ENCODE measurements at regions not wholly inside any gene's neighbourhood (a gene's known extent, or its start where the extent isn't known, plus 50 kb on each side); places are given as distances from the start of the nearest gene placed in this dataset.

DNA sequence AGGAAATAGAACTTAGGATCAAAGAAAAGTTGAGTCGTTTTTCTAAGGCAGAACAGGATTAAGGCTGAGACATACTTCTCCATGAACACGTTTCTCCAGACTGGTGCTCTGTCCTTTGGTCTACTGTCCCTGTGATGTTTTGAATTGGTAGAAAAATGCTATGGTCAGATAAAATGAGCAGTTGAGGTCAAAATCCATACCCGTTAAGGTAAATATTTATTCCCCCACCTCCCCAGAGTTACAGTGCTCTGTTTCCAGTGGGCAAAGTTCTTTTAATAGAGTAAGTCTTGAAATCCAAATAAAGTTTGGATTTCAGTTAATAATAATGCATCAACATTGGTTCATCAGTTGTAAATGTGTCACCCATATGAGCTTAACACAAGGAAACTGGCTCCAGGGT, 74.5 kb downstream of the PTHLH start:
- no peaks in the 10 kb centered on the region for H3K36me3 ChIP-seq
- intact Hi-C loops (cut with DNase I): no loop called here
- H3K27me3 ChIP-seq: no peaks in the 10 kb centered on the region
- no peak overlapping the region for H3K4me3 ChIP-seq
- H3K4me1 ChIP-seq: peaks cover 0 to 12% (median 0%) of the 10 kb centered on the region in 4 donors
- DNase-seq (no peak), ATAC-seq (peak; percentile 86 to 91 (median 87))
- peak overlapping the region in 2 of 3 donors; percentile 16 to 36 for H3K27ac ChIP-seq
- WGBS (ENCODE audit: insufficient coverage, low coverage, low lambda C conversion rate, missing lambda C conversion rate): 23% methylated on average over 3 of the region's 3 CpGs
- TF ChIP-seq POLR2A (IDR thresholded peaks at IDR 0.05) (no peak), CTCF (IDR thresholded peaks at IDR 0.05) (no peak)
- no peaks in the 10 kb centered on the region for H3K9me3 ChIP-seq

DNA sequence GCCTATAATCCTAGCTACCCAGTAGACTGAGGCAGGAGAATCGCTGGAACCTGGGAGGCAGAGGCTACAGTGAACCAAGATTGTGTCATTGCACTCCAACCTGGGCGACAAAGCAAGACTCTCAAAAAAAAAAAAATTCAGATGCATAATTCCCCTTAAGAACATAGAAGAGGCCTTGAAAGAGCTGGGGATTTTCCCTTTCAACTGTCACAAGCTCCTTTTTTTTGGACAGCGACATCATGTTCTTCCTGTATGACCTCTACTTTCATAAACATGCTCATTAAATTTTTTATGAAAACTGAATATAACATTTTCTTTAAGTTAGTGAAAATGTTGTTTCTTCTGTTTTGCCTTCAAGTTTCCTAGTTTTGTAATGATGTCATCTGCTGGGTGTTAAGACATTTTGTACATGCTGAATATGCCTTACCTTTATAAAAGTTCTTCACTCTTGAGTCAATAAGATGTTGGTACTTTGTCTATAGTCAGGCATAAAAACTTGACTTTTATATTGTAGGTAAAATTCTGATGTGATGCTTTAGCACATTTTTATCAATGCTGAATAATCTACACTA, 76.0 kb downstream of the PTHLH start:
- TF ChIP-seq POLR2A (IDR thresholded peaks at IDR 0.05) (no peak), CTCF (IDR thresholded peaks at IDR 0.05) (no peak)
- WGBS (ENCODE audit: insufficient coverage, low coverage, low lambda C conversion rate, missing lambda C conversion rate): 68% methylated on average over 3 of the region's 3 CpGs

DNA sequence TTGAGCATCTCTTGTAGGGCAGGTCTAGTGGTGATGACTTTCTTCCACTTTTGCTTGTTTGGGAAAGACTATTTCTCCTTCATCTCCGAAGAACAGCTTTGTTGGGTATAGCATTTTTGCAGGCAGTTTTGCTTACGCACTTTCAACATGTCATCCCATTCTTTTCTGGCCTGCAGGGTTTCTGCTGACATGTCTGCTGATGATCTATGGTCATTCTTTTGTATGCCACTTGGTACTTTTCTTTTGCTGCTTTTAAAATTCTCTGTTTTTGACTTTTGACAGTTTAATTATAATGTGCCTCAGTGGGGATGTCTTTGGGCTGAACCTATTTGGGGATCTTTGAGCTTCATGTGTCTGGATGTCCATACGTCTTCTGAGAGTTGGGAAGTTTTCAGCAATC, 78.2 kb downstream of the PTHLH start:
- WGBS (ENCODE audit: insufficient coverage, low coverage, low lambda C conversion rate, missing lambda C conversion rate): 61% methylated on average over 3 of the region's 3 CpGs
- no peak for TF ChIP-seq CTCF (IDR thresholded peaks at IDR 0.05)
- no peak for TF ChIP-seq POLR2A (IDR thresholded peaks at IDR 0.05)
- ATAC-seq (no peak), DNase-seq (no peak)
- Histone ChIP-seq H3K36me3 (no peaks in the 10 kb centered on the region), H3K27ac (no peak overlapping the region), H3K4me3 (no peak overlapping the region), H3K9me3 (no peaks in the 10 kb centered on the region), H3K27me3 (no peaks in the 10 kb centered on the region), H3K4me1 (peaks cover 0 to 12% (median 0%) of the 10 kb centered on the region in 4 donors)
- intact Hi-C loops (cut with DNase I): no loop called here

More for the DNA sequence above, 76.0 kb downstream of the PTHLH start:
- intact Hi-C loops (cut with DNase I): no loop called here
- no peak for ATAC-seq
- no peaks in the 10 kb centered on the region for H3K9me3 ChIP-seq
- no peak for DNase-seq
- no peaks in the 10 kb centered on the region for H3K27me3 ChIP-seq
- H3K36me3 ChIP-seq: no peaks in the 10 kb centered on the region
- H3K4me1 ChIP-seq: peaks cover 0 to 12% (median 0%) of the 10 kb centered on the region in 4 donors
- no peak overlapping the region for H3K4me3 ChIP-seq
- no peak overlapping the region for H3K27ac ChIP-seq

- TF ChIP-seq CTCF (IDR thresholded peaks at IDR 0.05) (no peak), POLR2A (IDR thresholded peaks at IDR 0.05) (no peak)
- no peaks in the 10 kb centered on the region for H3K27me3 ChIP-seq
- no peaks in the 10 kb centered on the region for H3K36me3 ChIP-seq
- no peaks in the 10 kb centered on the region for H3K9me3 ChIP-seq
- H3K27ac ChIP-seq: no peak overlapping the region
- DNase-seq: no peak
- H3K4me1 ChIP-seq: no peaks in the 10 kb centered on the region
- intact Hi-C loops (cut with DNase I): no loop called here
- H3K4me3 ChIP-seq: no peak overlapping the region
- ATAC-seq: no peak
Measured at GRCh38 chr12:27879708-27880107, 92.8 kb downstream of the PTHLH start.

DNA sequence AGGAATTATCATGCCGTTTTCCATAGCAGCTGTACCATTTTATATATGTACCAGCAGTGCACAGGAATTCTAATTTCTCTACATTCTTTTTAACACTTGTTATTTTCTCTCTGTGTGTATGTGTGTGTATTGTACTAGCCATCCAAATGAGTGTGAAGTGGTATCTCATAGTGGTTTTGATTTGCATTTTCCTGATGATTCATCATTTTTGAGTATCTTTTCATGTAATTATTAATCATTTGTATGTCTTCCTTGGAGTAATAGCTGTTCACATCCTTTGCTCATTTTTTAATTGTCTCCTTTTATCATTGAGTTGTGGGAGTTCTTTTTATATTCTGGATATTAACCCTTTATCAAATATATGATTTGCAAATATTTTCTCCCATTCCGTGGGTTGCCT, 95.6 kb upstream of the MANSC4 start:
- ATAC-seq: no peak
- Histone ChIP-seq H3K27ac (no peak overlapping the region), H3K36me3 (no peaks in the 10 kb centered on the region), H3K27me3 (no peaks in the 10 kb centered on the region), H3K9me3 (no peaks in the 10 kb centered on the region), H3K4me1 (no peaks in the 10 kb centered on the region), H3K4me3 (no peak overlapping the region)
- intact Hi-C loops (cut with DNase I): no loop called here
- TF ChIP-seq CTCF (IDR thresholded peaks at IDR 0.05): no peak
- no peak for TF ChIP-seq POLR2A (IDR thresholded peaks at IDR 0.05)
- WGBS (ENCODE audit: insufficient coverage, low coverage, low lambda C conversion rate, missing lambda C conversion rate): 0% methylated on average over 2 of the region's 2 CpGs
- DNase-seq: no peak

All from right lobe of liver (tissue), 6 donors.